ENCODE measurements at regions not wholly inside any gene's neighbourhood (a gene's known extent, or its start where the extent isn't known, plus 50 kb on each side); places are given as distances from the start of the nearest gene placed in this dataset.
"Not testable (repeated sequence)": the region's sequence is repeated elsewhere in the genome, so short reads cannot be mapped to it uniquely, and the experiment has no call there.

- no peak for DNase-seq (ENCODE audit: low read depth, low spot score)
Observed at GRCh38 chr4:37771771-37772170, 54.7 kb upstream of the PGM2 start.

DNA sequence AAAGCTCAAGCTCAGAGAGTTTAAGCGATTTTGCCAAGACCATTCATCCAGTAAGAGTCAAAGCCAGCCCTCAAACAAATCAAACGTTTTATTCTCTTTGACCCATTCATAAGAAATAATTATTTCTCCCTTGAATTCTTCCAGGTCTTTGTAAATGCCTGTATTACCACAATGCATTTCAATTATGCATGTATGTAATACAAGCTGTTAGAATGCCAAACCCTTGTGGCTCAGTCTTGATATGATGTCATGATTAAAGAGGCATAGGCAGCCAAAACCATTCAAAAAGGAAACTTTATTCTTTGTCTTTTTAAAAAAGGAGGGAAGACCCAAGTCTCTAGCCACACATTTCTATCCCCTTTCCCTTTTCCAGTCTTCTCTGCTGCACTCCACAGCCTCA, 56.5 kb upstream of the PGM2 start:
- no peak for DNase-seq (ENCODE audit: low read depth, low spot score)

DNA sequence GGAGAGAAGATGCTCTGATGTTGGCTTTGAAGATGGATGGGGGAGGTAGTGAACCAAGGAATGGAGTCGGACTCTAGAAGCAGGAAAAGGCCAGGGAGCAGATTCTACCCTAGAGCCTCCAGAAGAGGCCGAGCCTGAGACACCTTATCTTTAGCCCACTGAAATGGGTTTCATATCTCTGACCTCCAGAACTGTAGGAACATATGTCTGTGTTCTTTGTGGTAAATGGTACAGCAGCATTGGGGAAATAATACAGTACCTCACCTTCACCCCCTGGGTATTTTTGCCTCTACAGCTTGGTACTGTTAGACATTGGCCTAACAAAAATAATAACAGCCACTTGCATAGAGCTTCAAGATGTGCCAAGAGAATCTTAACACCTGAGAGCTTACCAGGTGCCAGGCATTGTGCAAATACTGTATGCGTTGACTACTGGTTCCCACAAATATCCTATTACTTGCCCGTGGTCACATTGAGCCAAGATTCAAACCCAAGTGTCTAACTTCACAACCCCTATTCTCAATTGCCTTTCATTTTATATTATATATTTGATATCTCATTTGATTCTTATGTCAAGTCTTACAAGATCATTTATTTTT, 57.0 kb upstream of the PGM2 start:
- DNase-seq (ENCODE audit: low read depth, low spot score) = no peak

DNA sequence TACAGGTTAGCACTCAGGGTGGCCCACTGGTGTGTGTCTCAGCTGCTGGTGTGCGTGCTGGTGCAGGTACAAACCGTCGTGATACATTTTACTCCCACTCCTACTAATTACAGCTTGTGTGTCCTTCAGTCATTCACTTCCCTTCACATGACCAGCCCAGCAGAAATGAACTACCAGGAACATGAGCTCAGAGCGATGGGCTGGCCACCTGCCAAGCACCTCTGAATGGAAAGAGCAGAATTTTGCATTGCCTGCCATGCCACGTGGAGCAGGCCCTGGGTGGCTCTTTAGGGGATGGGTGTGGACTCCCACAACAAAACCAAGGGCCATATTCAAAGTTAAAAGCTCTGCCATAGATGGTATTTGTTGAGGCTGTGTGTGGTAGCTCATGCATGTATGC, 58.9 kb upstream of the PGM2 start:
- no peak for DNase-seq (ENCODE audit: low read depth, low spot score)

DNA sequence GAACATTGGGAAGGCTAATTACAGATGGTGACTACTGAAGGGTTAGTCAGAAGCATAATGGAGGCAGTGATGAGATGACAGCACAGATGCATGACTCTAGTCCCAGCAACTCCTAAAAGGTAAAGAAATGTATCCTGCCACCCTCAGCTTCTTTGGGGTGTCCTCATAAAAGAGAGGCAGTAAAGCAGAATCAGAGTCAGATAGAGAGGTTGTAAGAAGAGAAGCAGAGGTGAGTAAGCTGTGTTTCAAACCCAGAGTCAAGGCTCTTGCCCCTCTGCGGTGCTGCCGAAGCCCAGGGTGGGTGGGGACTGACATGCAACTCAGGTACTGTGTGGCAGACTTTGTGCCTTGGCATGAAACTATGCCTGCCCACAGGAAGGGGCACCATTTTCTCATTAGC, 59.5 kb upstream of the PGM2 start:
- no peak for DNase-seq (ENCODE audit: low read depth, low spot score)

- DNase-seq (ENCODE audit: low read depth, low spot score) = no peak
Observed at GRCh38 chr4:37765741-37766140, 60.7 kb upstream of the PGM2 start.

GRCh38 chr4:37763831-37764230, 62.7 kb upstream of the PGM2 start:
- no peak for DNase-seq (ENCODE audit: low read depth, low spot score)

DNA sequence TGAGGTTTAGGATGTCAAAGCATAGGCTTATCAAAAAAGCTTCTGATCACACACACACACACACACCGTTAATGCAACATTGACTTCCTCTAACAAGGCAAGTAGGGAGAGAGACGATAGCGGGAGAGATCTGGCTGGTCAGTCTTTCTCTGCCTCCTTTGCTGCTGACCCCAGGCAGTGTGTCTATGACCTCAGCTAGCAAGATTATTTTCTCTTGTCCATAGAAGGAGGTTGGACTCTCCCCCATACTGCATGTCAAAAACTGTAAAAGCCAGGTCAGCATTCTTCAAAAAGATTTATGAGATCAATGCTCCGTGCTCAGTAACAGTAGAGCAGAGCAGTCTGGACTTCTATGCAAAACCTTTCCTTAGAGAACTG, 63.5 kb upstream of the PGM2 start:
- no peak for DNase-seq (ENCODE audit: low read depth, low spot score)

DNA sequence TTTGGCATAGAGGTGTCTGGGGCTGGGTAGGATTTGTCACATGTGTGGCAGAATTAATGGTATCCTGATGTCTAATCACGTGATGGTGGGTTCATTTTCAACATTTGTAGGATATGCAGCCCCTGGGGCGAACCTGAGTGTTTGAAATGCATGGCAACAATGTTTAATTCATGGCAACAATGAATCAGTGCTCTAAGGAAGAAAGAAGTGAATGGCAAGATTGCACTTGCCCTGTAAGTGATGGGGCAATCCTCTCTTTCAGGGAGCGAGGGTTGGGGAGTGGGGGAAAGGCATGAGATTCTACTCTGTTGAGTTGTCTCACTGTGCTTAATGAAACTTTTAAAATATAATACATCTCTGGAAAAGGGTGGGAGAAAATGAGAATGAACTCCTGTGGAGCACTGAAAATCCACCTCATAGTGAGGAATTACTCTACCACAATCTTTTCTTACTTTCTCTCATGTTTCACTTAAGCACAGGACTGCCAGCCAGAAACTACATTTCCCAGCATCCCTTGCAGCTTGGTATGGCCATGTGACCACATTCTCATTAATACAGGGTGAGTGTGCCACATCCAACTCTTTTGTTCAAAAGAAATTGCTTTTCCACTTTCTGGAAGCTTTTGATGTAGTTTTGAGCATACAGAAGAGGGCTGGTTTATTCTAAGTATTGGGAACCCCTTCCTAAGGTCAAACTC, 64.0 kb upstream of the PGM2 start:
- peak; percentile 23 for DNase-seq (ENCODE audit: low read depth, low spot score)

GRCh38 chr4:37760840-37761239, 65.6 kb upstream of the PGM2 start:
- DNase-seq (ENCODE audit: low read depth, low spot score) = no peak

GRCh38 chr4:37759833-37760232, 66.7 kb upstream of the PGM2 start:
- DNase-seq (ENCODE audit: low read depth, low spot score) = no peak

- no peak for DNase-seq (ENCODE audit: low read depth, low spot score)
Observed at GRCh38 chr4:37758226-37758625, 68.3 kb upstream of the PGM2 start.

DNA sequence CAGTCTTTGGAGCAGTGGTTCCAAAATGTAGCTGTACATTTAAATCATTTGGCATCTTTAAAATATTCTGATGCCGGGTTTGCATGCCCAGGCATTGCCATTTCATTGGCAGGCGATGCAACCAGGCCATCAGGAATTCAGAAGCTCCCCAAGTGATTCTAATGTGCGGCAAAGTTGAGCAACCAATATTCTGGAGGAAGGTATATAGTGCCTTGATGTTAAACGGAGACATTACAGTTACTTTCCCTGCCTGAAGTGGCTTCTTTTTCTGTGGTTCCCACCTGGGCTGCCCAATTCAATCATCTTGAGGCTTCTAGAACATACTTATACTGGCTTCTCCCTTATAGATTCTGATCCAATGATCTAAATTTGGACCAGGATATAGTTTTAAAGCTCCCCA, 68.7 kb upstream of the PGM2 start:
- DNase-seq (ENCODE audit: low read depth, low spot score) = no peak

DNA sequence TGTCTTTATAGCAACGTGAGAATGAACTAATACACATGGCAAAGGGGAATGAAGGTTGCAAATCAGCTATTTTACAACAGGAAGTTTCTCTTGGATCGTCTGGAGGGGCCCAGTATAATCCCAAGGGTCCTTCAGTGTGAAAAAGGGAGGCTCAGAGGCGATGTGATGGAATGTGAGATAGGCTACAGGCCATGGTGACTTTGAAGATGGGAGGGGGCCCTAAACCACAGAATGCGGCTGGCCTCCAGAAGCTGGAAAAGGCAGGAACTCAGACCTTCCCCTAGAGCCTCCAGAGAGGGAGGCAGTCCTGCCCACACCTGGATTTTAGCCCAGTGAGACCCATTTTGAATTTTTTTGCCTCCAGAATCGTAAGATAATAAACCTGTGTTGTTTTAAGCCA, 69.4 kb upstream of the PGM2 start:
- DNase-seq (ENCODE audit: low read depth, low spot score) = no peak

DNA sequence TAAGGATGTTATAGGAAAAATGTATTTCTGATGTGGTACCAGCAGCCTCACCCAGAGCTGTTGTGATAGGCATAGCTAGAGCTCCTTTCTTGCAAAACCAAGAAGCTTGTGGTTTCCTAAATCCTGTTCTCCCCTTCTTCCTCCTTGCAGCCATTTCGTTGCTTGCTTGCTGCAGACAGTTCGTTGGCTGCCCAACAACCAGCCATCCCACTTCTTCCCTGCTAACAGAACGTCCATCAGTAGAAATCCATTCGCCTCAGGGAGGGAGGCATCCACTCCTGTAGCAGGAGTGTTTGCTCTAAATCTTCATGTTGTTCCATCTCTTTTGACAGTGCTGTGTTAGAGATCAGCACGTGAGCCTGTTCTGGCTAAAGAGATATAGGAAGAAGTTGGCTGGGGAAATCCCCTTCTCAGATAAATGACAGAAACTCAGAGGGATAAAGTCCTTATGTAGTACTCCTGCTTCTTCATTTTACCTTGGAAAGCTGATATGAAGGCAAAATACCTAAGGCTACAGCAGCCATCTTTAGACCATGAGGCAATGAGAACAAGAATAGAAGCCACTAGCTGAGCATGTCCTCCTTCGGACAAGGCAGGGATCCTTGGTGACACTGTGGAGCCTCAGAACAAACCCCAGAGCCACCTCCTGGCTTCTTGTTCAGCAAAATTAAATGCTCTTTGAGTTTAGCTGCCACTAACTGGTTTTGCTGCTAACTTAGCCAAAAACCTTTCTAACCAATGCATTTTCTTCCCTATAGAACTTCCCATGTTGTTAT, 68.4 kb upstream of the RELL1 start:
- DNase-seq (ENCODE audit: low read depth, low spot score) = no peak

GRCh38 chr4:37749398-37749988, 63.3 kb upstream of the RELL1 start:
- DNase-seq (ENCODE audit: low read depth, low spot score) = no peak

GRCh38 chr4:37748485-37748884, 62.3 kb upstream of the RELL1 start:
- DNase-seq (ENCODE audit: low read depth, low spot score) = no peak

DNA sequence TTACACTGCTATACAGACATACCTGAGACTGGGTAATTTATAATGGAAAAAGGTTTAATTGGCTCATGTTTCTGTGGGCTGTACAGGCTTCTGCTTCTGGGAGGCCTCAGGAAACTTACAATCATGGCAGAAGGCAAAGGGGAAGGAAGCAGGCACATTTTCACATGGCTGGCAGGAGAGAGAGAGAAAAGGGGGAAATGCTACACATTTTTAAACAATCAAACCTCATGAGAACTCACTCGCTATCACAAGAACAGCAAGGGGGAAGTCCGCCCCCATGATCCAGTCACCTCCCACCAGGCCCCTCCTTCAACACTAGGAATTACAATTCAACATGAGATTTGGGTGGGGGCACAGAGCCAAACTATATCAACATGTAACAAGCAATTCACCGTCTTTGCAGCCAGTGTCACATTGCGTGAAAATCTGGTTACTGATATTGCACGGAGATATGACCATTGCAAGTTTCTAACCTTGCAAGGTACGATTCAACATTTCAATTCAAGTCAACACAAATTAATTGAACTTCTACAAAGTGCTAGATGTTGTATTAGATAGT, 61.7 kb upstream of the RELL1 start:
- no peak for DNase-seq (ENCODE audit: low read depth, low spot score)

DNA sequence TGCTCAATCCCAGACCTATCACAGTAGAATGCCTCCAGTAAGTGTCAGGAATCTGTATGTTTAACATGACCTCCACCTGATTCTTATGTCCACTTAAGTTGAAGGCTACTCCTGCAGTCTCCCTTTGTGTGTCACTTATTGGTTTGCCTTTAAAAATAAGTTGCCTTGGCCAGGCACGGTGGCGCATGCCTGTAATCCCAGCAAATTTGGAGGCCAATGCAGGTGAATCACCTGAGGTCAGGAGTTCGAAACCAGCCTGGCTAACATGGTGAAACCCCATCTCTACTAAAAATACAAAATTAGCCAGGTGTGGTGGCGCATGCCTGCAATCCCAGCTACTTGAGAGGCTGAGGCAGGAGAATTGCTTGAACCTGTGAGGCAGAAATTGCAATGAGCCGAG, 60.7 kb upstream of the RELL1 start:
- not testable (repeated sequence) for DNase-seq (ENCODE audit: low read depth, low spot score)

DNA sequence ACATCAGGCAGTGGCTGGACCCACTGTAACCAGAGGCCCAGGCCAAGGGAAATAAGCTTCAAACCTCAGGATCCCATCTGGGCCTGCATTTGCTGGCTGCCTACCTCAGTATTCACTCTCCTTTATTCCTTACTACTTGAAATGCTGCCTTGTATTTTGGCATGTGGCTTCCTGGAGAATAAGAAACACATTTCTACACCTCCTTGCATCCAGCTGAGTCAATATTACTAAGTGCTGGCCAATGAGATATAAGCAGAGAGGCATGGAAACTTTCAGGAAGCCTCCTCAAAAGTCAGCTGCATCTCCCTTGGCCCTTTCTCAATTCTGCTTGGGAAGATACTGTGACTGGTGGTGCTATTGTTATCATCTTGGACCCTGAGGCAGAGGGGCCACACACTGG, 59.8 kb upstream of the RELL1 start:
- no peak for DNase-seq (ENCODE audit: low read depth, low spot score)

DNA sequence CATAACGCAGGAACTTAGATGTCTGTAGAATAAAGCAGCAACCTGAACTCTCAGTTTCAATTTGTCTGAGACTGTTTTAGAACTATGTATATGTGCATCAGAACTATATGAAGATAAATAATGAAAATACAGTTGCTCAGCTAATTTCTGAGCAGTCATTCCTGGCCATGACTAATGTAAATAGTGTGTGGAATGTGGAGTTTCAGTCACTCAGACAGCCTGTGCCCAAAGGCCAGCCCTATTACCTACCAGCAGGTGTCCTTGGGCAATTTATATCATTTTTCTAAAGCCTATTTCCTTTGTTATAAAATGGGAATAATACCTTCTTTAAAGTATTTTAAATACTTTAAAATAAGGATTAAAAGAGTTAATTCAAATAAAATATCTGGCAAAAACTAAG, 56.0 kb upstream of the RELL1 start:
- no peak for DNase-seq (ENCODE audit: low read depth, low spot score)

DNA sequence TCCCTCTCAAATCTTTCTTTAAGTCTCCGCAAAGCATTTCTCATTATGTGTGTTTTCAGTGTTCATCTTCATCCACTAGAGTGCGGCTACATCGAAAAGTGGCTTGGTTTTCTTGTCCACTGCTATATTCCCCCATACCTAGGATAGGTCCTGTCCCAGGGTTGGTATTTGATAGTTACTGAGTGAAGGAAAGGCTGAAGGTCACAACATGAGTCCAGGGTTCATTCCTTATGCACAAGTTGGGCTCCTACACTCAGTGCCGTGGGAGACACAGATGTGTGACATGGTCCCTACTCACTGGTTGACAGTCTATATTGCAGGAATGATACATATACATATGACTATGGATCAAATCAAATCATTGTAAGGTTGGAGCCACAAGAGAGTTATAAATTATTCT, 55.4 kb upstream of the RELL1 start:
- DNase-seq (ENCODE audit: low read depth, low spot score) = no peak

All from iPS DF 19.7 (cell line).